NCI-H146 treated with DMSO at 0.1 percent for 48 hours (cell line): ENCODE measurements at regions not wholly inside any gene's neighbourhood (a gene's known extent, or its start where the extent isn't known, plus 50 kb on each side); places are given as distances from the start of the nearest gene placed in this dataset.

Experiments
- DNase-seq: peaks from one replicate; lab custom pipeline; 2025; ENCODE audit not compliant: unreplicated experiment; lab: John Stamatoyannopoulos, UW

- no peak for DNase-seq
These were observed 1142.9 kb upstream of the PABPC4L start for GRCh38 chr4:135344492-135344891.

DNA sequence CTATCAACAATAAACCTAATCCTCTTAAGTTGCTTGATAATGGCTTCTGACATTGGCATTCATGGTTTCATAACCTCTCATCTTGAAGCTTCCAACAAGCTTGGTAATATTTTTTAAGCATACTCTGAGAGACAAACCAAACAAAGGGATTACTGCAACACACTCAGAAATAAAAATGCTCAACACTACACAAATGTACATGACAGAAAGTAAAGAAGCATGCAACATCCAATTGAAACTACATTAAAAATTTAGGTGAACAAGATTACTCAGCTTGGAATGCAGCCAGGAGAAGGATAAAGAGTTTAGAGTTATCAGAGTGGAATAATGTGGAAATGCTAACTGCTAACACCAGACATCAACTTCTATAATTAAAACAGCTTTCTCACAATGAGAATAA lies 1136.6 kb upstream of the PABPC4L start:
- no peak for DNase-seq

GRCh38 chr4:135325264-135325663 lies 1123.7 kb upstream of the PABPC4L start:
- no peak for DNase-seq

DNA sequence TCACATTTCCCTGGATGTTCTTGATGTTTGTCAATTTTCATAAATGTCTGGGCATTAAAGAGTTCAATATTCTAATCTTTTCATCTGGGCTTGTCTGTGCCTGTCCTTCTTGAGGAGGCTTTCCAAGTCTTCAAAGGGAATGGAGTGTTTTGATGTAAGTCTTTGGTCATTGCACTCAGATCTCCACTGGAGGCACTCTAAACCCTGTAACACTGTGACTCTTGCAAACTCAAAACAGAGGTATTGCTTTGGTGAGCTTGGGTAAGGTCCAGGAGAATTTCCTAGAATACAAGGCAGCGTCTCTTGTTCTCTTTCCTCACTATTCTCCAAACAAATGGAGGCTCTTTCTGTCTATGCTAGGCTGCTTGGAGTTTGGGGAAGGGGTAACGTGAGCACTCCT lies 1118.1 kb upstream of the PABPC4L start:
- no peak for DNase-seq

- no peak for DNase-seq
These were observed 1114.7 kb upstream of the PABPC4L start for GRCh38 chr4:135316266-135316779.

DNA sequence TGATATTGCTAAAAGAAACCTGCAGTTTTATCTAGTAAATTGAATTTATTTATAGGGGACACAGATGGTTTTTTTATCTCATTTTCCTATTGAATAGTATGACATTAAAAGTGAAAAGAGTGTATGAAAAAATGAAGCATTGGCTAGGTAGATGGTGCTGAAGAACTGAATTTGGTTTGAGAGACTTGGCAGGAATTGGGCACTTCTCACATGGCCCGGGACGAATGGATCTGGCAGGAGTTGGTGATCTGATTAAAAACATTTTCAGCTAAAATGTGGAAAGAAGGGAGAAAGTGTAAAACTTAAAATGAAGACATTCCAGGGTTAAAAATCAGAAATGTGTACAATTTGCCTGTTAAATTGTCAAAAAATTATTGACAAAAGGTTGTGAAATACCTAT lies 1088.5 kb upstream of the PABPC4L start:
- no peak for DNase-seq

DNA sequence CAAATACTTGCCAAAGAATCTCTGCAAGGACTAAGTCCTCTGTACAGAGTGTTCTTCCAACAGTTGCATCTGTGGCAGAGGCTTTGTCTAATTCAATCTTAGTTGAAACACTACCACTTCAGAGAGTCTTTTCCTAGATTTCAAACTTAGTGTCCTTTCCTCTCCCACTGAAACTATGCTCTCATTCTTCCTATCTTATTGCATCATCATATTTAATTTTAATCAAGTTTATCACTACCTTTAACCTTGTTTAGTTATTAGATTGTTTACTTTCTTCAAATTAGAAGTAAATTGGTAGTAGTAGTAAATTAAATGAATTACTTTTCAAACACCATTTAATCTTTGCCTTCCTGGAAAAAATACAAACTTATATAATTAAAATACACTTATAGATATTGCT lies 1082.3 kb upstream of the PABPC4L start:
- no peak for DNase-seq

GRCh38 chr4:135282676-135283075 lies 1081.1 kb upstream of the PABPC4L start:
- no peak for DNase-seq

- DNase-seq = no peak
These were observed 1079.6 kb upstream of the PABPC4L start for GRCh38 chr4:135281230-135281629.

DNA sequence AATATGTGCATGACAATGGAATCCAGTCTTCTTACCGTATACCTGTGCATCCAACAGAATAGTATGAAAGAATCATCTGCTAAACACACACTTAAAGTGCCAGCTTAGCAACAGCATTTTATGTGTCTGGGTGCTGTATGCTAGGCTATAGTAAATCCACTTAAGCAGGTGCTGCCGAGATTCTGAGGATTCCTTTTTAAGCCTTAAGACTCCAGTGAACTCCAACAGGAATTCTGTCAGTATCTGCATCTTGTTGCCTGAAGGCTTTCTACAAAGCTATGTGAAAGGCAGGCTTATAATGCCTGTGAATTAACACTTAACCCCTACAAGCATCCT lies 1076.4 kb upstream of the PABPC4L start:
- no peak for DNase-seq

- no peak for DNase-seq
These were observed 1075.7 kb upstream of the PABPC4L start for GRCh38 chr4:135277068-135277979.

DNA sequence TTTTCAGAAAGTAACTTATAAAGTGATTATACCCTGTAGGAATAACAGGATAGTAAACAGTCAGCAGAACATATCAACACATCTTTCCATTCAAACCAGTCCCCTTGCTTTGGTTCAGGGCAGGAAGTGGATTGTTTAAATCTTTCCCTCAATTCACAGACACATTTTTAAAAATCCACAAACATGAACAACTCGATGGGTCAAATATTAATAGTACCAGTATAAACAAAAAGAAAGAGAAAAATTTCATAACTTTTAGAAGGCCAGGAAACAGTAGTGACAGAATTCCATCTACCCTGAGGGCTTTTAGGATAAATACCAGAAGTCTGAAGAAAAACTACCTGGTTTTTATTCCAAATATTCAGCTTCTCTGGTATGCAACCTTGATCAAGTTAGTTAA lies 1072.8 kb upstream of the PABPC4L start:
- DNase-seq = no peak

GRCh38 chr4:135269125-135269890 lies 1067.7 kb upstream of the PABPC4L start:
- DNase-seq = no peak

DNA sequence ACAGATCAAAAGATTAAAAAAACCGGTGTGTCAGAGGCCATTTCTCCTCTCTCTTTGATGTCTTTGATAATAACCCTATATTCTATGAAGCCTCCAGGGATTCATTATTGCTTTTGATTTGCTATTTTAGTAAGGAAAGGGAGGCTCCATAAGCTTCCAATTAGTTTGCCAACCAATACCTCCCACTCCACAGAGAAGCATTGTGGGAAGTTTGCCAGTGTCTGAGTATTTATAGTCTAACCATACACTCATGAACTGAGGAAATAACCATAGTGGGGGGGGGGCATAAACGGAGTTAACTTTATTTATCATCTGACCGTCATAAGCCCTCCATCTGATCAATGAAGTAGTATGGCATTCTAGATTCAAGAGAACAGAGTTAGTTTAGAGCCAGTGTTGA lies 1066.8 kb upstream of the PABPC4L start:
- no peak for DNase-seq

- no peak for DNase-seq
These were observed 1065.7 kb upstream of the PABPC4L start for GRCh38 chr4:135267148-135267865.

- no peak for DNase-seq
These were observed 1054.5 kb upstream of the PABPC4L start for GRCh38 chr4:135256111-135256510.

DNA sequence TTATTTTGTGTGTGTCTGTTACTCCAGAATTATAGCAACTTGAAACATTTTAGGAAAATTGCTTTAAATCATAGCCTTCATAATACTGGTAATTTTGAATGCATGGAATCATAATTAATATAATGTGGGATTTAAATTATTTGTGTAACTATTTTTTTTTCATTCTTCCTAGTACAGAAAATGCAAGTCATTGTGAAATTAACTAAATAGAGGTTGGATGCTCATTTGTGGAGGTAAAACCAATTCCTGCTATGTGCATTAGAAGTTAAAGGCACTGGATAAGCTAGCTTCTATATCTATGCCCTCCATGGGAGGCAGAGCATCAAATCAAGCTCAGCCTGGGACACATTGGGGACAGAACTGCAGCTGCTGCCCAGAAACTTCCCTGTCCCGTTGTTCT lies 1048.5 kb upstream of the PABPC4L start:
- DNase-seq = no peak

- DNase-seq = no peak
These were observed 1047.4 kb upstream of the PABPC4L start for GRCh38 chr4:135249024-135249423.

GRCh38 chr4:135244696-135245095 lies 1043.1 kb upstream of the PABPC4L start:
- no peak for DNase-seq

DNA sequence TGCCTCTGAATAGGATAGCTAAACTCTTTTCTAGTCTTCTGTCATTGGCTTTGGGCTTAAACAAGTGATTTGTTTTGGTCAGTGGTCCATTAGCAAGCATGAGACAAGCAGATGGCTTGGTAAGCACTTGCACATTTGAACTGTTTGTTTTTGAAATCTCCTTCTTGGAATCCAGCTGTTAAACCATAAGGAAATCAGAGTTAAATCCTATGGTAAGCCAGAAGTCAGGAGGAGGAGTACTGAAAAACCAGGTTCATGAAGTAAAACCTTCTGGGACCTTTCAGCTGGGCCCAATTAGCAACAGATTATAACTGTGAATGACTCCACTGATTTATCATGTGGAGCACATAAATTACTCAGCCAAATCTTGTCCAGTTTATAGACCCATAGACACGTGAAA lies 1042.5 kb upstream of the PABPC4L start:
- DNase-seq = no peak

DNA sequence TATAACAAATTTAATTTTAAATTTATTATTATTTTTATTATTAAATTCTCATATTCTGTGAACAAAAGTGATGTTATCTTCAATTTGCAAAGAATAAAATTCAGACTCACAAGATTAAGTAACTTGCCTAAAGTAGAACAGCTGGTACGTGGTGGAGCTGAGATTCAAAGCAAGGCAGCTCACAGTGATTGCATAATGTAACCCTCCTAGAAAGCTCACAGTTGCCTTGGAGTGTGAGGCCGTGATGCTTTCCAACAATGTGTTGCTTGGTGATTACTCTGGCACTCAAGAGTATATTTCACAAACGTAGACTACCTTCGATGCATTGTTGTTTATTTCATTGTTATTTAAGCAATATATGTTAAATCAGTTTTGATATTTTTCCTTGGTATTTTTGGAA lies 1039.2 kb upstream of the PABPC4L start:
- DNase-seq = no peak

DNA sequence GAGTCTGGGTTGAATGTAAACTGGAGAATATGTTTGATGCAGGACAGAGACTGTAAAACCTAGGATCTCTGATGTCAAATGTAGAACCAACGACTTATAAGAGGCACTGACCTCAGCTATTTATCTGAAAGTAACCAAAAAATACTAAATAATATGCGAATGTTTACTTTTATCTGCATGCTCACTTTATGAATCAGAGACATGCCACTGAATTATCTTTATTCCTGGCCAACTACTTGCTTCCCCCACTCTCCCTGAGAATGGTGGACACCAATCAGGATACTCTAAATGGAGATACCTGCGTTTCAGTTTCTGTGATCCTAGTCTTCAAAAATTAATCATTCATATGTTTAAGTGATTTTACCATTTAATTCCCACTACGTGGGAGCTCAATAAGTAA lies 1038.4 kb upstream of the PABPC4L start:
- no peak for DNase-seq
